ENCODE measurements at regions not wholly inside any gene's neighbourhood (a gene's known extent, or its start where the extent isn't known, plus 50 kb on each side); places are given as distances from the start of the nearest gene placed in this dataset.

- Histone ChIP-seq H3K4me1 (ENCODE audit: control insufficient read depth in 1 of 2, insufficient read depth in 2 of 2, low read length in 2 of 2) (no peaks in the 10 kb centered on the region), H3K9ac (ENCODE audit: low read length) (no peak overlapping the region), H3K4me2 (ENCODE audit: low read length) (no peak overlapping the region), H3K79me2 (ENCODE audit: insufficient read depth, low read length) (no peaks in the 10 kb centered on the region), H3K9me2 (ENCODE audit: insufficient read depth) (no peaks in the 10 kb centered on the region), H3K27me3 (ENCODE audit: insufficient read depth, low read length) (peaks cover 19% of the 10 kb centered on the region), H3K9me3 (ENCODE audit: control insufficient read depth in 1 of 2, insufficient read depth in 1 of 2, low read depth in 1 of 2, low read length in 2 of 2) (no peaks in the 10 kb centered on the region), H3K27ac (ENCODE audit: low read depth, low read length) (no peak overlapping the region), H3K36me3 (ENCODE audit: control insufficient read depth in 1 of 2, insufficient read depth in 2 of 2, low read length in 2 of 2) (no peaks in the 10 kb centered on the region), H3K4me3 (replicated peaks in 1 of 2; ENCODE audit: low read depth in 1 of 2, low read length in 2 of 2) (no peak overlapping the region), H4K20me1 (ENCODE audit: insufficient read depth) (no peaks in the 10 kb centered on the region), H2AFZ (ENCODE audit: low read depth, low read length, poor library complexity, severe bottlenecking) (no peak overlapping the region)
- ChIA-PET RAD21 (ENCODE audit: low non-redundant PET in 1 of 2, low total read pairs in 2 of 2, uncharacterized antibody in 2 of 2, unreplicated experiment in 2 of 2) (no interaction called here), POLR2A (no interaction called here), CTCF (no interaction called here)
- no peak for ATAC-seq
- TF ChIP-seq EZH2phosphoT487 (IDR thresholded peaks at IDR 0.05; ENCODE audit: borderline replicate concordance) (no peak), YY1 (IDR thresholded peaks at IDR 0.05; ENCODE audit: extremely low read depth, insufficient replicate concordance, low read depth, low read length) (no peak), POLR2A (IDR thresholded peaks at IDR 0.05; ENCODE audit: borderline replicate concordance, extremely low read depth, insufficient read depth, insufficient read length) (no peak), ZBTB33 (IDR thresholded peaks at IDR 0.05; ENCODE audit: extremely low read depth, insufficient replicate concordance, low read length) (no peak), TCF7L2 (IDR thresholded peaks at IDR 0.05; ENCODE audit: borderline replicate concordance, extremely low read depth, insufficient read depth, insufficient read length) (no peak), MAX (IDR thresholded peaks at IDR 0.05) (no peak), ZNF274 (IDR thresholded peaks at IDR 0.05; ENCODE audit: low read depth, low read length) (no peak), CTCF (IDR thresholded peaks at IDR 0.05 in 2 of 3, conservative IDR thresholded peaks at IDR 0.05 in 1 of 3; ENCODE audit: borderline replicate concordance in 1 of 3, insufficient read depth in 1 of 3, low read depth in 2 of 3, low read length in 2 of 3) (no peak), EGR1 (IDR thresholded peaks at IDR 0.05; ENCODE audit: low read depth) (no peak), REST (IDR thresholded peaks at IDR 0.05; ENCODE audit: low read depth) (no peak)
- BruUV-seq (replicated peaks): no TSS peak
- intact Hi-C loops (cut with micrococcal nuclease): no loop called here
- DNase-seq (ENCODE audit: low read depth, low spot score): no peak
These were observed 117.6 kb downstream of the SUDS3 start for GRCh38 chr12:118493962-118494361.

All from HCT116 (cell line).